CD4-positive, alpha-beta T cell treated with Interleukin-15 for 4 hours (primary cell): ENCODE measurements at regions not wholly inside any gene's neighbourhood (a gene's known extent, or its start where the extent isn't known, plus 50 kb on each side); places are given as distances from the start of the nearest gene placed in this dataset.
A peak's percentile ranks its signal among the peaks of the same experiment; 100 is the strongest.

Experiments
- DNase-seq: peaks from one replicate; pipeline ENCODE4 v3.0.0-alpha.2; 2020; ENCODE audit warnings: low spot score

DNA sequence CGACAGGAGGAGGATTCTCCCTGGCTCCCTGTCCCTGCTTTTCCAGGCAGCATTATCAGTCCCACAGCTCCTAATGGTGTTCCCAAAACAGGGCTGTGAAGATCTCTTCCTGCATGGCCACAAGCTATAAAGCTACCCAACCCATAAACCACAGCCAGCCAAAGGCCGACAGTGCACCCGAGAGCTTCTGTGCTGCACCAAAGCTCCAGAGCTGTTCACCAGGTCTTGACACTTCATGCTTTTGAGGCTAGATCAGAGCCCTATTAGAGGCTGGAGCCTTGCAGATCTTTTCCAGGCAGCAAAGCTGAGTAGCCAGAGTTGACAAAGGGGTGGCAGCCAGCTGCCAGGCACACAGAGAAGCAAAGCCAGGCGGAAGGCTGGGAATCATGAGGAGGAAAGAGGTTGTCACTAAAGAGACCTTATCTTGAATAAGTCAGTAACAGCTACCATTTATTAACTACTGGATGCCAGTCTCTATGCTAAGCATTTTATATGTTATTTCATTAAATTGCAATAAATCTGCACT lies 180.4 kb downstream of the KATNAL1 start:
- DNase-seq = no peak

DNA sequence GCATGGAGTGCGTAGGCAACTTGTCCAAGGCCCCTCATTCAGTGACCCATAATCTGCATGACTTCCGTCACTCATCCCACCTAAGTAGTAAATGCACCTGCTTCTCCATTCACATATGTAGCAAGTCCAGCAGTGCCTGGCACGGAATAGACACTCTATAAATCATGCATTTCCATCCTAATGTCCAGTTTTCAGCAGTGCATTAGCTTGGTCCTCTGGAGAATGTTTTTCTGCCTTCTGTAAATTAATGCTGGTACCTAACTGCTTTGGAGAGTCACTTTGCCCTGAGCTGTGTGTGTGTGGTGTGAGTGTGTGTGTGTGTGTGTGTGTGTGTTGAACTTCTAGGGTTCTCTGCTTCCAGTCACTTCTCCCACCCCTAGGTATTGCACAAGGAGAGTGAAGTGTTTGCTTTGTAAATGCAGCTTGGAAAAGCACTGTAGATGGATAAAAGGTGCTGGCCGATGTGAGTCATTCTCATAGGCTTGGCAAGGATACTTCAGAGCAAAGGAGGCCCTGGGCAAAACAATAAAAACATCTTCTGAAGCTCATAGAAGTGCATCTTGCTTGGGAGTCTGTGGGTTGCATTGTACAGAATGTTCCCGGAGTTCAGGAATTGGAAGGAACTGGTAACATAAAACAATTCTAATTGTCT lies 181.8 kb downstream of the KATNAL1 start:
- no peak for DNase-seq

DNA sequence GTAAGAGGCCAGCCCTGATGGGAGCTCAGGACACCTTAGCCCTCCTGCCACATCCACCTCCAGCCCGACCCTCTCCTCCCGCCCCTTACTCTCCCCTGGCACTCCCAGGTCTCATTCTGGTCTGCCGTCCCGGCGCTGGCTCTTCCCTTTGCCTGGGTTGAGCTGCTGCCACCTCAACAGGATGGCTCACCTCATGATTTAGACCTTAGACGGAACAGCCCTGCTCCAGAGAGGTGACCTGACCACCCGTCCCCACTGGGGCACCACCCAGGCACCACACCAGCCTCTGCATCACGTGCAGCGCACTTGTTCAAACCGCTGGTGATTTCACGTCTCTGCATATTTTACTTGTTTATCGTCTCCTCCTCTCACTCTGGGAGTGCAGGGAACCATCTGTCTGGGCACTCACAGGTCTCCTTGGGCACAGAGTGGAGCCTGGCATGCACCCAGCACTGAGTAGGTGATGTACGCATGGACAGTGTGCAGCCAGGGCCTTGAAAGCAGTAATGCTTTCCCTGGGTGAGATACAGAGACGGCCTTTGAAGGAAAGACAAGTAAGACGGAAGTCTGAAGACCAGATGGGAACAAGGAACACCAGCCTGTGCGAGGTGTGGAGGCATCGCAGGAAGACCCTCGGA lies 183.1 kb downstream of the KATNAL1 start:
- no peak for DNase-seq

DNA sequence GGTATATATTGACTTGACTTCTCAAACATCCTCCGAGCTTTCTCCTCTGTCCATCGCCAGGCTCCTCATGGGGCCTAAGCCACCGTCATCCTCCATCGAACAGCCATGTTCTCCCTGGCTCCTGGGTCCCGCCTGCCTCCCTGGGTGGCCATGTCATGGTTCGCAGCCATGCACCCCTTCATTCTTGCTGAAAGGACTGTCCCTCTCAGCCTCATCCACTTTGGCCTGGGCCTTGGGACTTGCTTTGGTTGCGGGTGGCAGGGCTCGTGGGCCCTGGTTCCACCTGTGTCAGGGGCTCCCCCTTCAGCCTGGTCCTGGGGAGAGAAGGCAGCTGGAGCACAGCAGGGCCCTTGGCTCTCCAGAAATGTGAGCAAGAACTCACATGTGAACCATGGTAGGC lies 183.8 kb downstream of the KATNAL1 start:
- no peak for DNase-seq

DNA sequence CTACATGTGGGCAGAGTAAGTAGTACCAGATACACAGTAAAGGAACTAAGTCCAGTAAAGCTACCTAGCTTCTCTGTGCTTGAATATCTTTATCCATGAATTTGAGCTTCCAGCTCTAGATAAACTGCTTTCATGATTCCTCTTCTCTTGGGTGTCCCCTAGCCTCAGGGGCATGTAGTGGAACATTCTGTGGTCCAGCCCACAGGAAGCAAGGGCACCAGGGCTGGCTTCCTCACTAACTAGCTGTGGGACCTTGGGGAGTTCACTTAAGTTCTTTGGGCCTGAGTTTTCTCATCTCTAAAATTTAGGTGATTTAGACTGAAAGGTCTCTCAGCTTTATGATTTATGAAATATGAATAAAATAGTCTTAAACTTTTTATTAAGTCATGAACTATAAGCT lies 185.7 kb downstream of the KATNAL1 start:
- no peak for DNase-seq

DNA sequence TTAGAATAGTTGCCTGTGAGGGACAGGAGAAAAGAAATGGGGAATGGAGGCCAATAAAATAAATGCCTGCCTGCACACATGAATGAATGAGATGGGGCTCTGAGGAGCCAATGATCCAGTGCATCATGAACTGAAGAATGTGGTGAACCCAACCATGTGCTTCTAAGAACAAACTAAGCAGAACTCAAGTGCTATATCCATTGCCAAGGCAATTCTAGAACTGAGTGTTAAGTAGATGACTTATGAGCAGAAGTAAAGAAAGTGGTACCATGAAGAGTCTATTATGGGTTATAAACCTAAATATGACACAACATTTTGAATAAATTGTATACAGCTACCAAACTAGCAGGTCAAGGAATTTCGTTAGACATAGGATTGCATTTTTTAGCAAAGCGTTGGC lies 186.1 kb downstream of the KATNAL1 start:
- no peak for DNase-seq

DNA sequence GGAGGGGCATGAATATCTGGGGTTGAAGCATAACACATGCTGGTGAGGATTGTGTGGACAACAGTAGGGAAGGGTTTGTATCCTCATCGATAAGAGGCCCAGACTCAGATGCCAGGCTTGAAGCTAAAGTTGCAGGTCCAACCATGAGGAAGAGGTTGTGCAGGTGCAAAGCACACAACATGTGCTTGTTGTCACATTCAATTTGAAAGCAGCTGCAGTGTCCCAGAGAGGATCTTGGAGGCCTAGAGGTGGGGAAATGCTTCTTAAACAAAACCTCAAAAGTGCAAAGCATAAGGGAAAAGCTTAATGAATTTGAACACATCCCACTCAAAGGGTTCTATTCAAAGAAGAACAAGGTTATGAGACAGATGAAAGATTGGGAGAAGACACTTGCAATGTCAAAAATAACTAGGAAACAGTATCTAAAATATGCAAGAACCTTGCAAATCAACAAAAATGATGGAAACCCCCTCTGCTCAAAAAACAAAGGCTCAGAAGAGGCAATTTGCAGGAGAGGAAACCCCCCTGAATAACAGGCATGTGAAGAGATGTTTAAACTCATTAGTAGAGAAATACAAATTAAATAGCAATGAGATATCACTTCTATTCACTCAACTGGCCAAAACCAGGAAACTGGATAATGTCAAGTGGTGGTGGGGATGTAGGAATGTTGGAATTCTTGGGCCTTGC lies 187.1 kb downstream of the KATNAL1 start:
- no peak for DNase-seq

DNA sequence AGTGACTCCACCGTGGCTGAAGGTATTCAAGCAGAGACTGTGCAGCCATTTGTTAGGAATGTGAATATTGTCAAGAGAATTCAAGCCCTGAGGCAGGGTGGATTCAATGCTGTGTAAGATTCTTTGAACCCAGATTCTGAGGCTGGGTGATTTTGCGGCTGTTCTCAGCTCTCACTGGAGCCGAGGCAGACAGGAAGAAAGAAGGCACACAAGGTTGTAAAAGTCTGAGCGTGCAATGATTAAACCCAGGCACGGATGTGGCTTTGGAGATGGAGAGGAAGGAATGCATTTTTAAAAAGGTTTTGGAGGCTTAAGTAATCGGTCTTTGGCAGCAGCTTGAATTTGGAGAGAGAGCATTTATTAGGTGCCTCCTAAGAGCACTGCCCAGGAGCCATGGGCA lies 187.9 kb downstream of the KATNAL1 start:
- DNase-seq = no peak

DNA sequence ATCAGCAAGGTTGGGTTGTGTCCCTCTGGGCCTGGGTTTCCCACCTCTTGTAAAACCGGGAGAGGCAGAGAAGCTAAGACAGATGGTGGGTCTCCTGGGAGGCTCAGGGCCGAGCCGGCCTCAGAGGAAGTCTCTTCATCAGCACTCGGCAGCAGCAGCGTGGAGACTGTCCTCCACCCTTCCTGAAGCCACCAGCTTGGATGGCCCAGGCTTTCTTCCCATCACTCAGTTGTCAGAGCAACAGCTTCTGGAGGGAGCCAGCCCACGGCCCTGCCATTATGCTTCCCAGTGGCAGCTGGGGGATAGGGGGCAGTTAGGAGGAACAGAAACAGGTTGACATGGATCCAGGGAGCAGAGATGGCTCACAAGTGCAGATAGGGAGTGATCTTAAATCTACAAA lies 191.0 kb downstream of the KATNAL1 start:
- no peak for DNase-seq

DNA sequence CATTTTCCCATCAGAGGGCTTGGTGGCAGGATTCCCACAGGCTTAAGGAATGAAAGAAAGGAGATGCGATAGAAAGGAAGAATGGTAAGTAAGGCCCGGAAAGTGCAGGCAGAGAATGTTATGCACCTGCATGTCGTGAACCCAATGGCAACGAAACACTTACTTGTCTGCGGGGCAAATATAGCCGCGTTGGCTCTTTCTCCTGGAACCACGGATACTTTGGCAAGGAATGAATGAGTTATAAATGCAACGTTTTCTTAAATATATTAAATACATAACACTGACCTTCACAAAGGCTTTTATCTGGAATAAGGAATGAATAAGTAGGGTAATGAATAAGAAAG lies 192.1 kb downstream of the KATNAL1 start:
- DNase-seq = no peak

DNA sequence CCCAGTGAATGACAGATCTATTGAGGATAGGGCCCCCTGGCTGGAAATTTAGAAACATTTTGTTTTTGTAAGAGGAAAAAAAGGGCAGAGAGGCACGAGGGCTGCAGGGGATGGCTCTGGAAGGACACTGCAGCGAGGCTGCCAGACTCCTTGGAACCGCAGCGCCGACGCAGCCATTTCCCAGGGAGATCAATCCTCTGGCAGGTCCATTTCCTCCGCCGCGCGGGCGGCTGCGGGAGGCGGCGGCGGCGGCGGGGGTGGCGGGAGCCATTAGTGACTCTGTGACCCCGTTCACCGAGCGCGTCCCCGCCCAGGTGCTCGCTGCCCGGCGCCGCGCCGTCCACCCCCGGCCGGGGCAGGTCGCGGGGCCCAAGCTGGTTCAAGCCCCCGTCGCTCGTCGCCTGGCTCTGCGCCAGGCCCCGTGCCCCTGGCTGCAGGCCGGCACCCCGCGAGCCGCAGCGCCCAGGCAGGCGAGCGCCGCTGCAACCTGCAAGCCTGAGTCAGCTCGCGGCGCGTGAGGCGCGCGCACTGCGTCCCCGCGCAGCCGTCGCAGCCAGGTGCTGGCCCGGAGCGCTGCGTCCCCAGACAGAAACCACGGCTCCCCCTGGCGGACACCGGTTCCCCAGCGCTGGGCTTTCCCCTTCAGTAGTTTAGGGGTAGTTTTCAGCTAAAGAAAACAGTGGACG lies 192.6 kb downstream of the KATNAL1 start:
- DNase-seq = peak; percentile 91

DNA sequence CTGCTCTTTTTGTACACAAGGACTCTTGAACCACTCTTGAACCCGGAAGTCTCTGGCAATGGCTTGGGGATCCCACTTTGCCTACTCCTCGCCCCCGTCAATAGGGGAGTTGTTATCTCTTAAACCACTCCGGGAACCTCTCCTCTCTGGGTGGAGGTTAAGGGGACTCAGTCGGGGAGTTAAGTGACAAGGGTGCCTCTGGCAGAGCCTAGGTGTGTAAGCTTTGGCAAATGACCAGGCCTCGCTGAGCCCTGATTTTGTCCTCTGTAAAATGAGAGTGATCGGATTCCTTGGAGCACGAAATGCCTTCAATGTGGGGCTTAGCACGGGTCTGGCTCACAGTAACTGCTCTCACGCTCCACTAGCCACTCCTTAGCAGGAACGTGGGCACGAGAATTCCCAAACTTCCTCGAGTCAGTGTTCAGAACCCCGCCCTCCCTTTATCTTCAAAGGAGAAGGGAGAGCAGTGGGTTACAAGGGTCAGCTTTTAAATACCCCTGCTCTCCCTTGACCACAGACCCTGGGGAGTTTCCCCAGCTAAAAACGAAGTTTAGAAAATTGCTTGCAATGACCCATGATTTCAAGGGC lies 193.3 kb downstream of the KATNAL1 start:
- no peak for DNase-seq

DNA sequence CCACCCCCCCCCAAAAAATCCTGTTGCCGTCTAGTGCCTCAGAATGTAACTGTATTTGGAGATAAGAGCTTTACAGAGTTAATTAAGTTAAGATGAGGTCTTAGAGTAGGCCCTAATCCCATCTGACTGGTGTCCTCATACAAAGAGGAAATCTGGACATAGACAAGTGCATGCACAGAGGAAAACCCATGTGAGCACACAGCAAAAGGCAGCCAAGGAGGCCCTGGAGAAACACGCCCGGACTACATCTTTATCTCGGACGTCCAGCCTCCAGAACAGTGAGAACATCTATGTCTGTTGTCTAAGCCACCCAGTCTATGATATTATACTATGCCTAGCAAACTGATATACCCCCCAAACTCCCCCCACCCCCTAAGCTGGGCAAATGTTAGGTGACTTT lies 193.8 kb downstream of the KATNAL1 start:
- DNase-seq = no peak

DNA sequence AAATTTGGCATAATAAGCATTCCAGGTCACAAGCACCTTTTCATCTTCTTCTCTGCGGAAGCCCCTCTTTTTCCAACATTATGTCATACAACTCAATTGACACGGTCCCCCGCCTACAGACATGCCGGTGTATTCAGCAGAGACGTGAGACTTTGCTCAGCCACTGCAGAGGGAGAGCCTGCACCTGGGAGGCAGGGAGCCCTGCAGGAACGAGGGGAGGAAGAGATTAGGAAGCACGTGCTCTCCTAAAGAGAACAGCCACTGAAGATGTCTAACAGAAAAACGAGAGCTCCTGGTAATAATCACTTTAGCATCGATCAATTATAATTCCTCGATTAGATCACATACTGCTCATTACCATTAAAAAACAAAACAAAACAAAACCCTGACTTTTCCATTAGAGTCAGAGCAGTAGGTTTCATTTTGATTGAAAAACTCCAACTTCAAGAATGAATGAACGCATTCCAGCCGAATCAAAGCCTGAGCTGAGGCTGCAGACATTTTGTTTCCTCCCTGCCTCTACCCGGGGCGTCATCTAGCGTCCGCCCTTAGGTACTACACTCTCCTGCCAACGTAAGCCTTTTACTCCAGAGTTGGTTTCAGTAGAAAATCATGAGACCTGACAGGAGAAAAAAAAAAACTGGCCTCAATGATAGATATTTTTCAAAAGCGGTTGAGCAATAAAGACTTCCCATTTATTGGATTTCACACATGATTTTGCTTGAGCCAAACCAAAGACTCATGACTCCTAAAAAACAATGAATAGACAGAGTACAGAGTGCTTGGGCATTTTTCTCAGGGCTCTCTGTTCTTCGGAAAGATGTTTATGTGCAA lies 194.5 kb downstream of the KATNAL1 start:
- DNase-seq = peak; percentile 83

DNA sequence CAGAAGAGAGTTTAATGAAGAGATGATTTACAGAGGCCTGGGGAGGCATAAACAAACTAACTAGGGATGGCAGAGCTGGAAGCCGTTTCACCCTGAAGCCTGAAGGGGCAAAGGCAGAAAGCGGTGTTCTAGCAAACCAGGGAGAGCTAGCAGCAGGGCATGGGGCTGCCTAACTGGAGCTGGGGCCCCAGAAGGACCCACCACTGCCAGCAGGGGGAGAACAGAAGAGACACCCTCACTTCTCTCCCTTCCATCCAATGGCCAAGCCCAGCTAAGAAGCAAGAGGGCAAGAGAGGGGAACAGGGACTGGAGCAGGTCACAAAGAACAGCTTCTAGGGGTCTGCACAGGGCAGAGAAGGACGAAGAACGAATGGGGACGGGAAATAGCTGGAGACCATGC lies 195.5 kb downstream of the KATNAL1 start:
- no peak for DNase-seq

DNA sequence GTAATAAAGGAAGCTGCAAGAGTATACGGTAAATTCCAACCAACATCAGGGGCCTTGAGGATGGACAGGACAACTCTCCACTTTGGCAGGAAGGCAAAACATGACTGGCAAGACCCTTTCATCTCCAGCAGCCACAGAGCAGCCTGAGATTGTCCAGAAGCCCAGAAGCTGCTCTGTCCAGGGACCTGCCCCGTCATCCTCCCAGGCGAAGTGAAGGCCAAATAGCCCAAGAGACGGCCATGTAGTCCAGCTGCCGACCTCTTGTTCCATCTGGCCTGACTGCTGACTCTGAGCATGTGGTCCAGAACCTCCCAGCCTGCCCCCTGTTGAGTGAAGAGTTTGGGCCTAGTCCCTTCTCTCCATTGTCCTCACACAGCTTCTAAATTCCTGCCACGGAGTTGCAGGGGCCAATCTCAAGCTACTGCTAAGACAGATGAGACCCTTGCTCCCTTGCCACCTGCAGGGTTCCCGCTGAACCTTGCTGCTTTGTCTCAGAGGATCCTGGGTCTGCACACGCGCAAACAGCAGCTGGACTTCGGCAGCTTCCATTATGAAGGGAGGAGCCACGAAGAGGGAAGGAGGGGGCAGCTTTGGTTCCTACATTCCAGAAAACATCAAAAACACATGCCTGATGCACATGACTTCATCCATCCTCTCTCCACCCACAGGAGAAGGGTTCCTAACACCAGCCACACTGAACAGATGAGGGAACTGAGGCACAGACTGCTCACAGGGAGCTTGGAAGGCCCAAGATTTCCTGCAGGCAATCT lies 196.9 kb downstream of the KATNAL1 start:
- DNase-seq = no peak

DNA sequence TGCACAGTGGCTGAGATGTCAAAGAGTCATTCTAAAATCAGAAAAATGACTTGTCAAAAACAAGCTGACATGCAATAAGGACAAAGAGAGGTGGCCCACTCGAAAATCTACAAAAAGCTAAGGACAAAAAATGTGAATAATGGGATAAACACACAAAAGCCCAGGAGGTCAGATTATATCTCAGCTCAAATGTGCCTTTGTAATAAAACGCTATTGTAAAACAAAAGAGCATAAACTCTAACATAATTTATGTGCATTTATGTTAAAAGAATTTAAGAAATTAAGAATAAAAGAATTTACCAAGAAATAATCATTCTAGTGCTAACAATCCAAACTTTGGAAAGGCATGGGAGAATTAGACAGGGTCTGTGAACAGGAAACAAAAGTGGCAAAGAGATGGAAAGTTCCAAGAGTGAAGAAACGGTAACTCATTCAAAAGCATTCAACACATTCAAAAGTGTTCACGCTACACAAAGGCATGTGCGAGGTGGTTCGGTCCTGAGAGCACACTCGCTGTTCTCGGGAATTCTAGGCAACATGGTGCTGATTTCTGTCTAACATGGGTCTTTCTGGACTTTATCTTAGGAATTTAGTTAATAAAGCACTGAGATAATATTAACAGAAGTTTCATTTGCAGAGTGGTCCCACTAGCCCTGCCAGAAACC lies 197.7 kb downstream of the KATNAL1 start:
- no peak for DNase-seq

DNA sequence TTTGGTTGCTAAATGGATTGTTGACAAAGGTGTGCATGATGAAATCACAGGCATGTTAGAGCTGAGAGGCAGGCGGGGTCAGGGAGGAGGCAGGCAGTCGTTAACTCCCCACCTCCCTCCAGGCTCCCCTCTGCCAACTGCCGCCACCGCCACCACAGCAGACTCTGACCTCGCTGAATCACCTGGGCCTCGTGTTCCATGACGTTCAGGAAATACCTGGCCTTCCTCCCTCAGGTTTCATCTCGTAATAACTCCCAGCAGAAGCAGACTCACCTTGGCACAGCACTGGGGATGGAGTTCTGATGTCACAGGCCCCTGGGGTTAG lies 198.5 kb downstream of the KATNAL1 start:
- no peak for DNase-seq

DNA sequence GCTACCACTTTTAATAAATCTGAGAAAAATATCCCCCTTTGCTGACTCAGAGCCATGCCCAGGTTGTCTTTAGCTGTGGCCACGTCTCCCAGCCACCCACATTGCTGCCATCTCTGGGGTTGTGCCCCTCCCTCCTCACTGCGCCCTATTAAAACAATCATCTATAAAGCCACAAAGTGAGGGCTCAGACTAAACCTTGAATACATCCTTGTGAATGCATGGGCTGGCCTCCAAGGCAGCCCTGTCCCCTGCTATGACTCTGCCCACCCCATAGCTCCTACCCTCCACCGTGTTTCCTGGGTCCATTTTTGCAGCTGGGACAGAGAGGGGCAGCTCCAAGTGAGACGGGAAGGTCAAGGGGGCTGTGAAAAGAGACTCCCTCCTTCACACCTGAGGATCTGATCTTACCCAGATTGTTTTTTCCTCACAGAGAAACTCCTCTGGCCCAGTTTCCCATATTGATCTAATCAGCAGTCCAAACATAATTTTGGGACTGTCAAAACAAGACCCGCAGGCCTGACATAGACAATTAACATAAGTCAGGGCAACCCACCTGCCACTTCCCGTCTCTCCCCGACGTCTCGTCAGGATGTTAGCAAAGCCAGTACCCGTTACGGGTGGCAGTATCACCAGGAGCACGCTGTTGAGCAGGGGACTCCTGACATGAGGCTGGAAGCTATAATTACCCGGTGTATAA lies 199.0 kb downstream of the KATNAL1 start:
- DNase-seq = no peak
